GM18498 (cell line): ENCODE measurements at regions not wholly inside any gene's neighbourhood (a gene's known extent, or its start where the extent isn't known, plus 50 kb on each side); places are given as distances from the start of the nearest gene placed in this dataset.

ENCODE experiments used
- ATAC-seq: cut with Tn5 transposase; IDR thresholded peaks from one replicate; pipeline ENCODE4 v1.9.1; 2021; ENCODE audit warnings: mild to moderate bottlenecking, moderate library complexity; ENCODE audit not compliant: unreplicated experiment

GRCh38 chr2:107361751-107362381, 464.8 kb upstream of the RGPD4 start:
- no peak for ATAC-seq

GRCh38 chr2:107362993-107363392, 463.7 kb upstream of the RGPD4 start:
- no peak for ATAC-seq

GRCh38 chr2:107363806-107364205, 462.9 kb upstream of the RGPD4 start:
- ATAC-seq = no peak

GRCh38 chr2:107364361-107364950, 462.2 kb upstream of the RGPD4 start:
- no peak for ATAC-seq

- no peak for ATAC-seq
These were observed 452.4 kb upstream of the RGPD4 start for GRCh38 chr2:107374249-107374648.

- no peak for ATAC-seq
These were observed 449.8 kb upstream of the RGPD4 start for GRCh38 chr2:107376909-107377308.

- no peak for ATAC-seq
These were observed 445.8 kb upstream of the RGPD4 start for GRCh38 chr2:107380912-107381311.

- no peak for ATAC-seq
These were observed 443.0 kb upstream of the RGPD4 start for GRCh38 chr2:107383691-107384090.

GRCh38 chr2:107384422-107384821, 442.3 kb upstream of the RGPD4 start:
- ATAC-seq = no peak

GRCh38 chr2:107385921-107386320, 440.8 kb upstream of the RGPD4 start:
- no peak for ATAC-seq

- ATAC-seq = no peak
These were observed 434.4 kb upstream of the RGPD4 start for GRCh38 chr2:107392241-107392704.

GRCh38 chr2:107393516-107393915, 433.2 kb upstream of the RGPD4 start:
- ATAC-seq = no peak

GRCh38 chr2:107398683-107399082, 428.0 kb upstream of the RGPD4 start:
- ATAC-seq = no peak

GRCh38 chr2:107402330-107402729, 424.4 kb upstream of the RGPD4 start:
- ATAC-seq = no peak

GRCh38 chr2:107405261-107405660, 421.4 kb upstream of the RGPD4 start:
- ATAC-seq = no peak

- ATAC-seq = no peak
These were observed 419.7 kb upstream of the RGPD4 start for GRCh38 chr2:107407017-107407416.

GRCh38 chr2:107407974-107408373, 418.7 kb upstream of the RGPD4 start:
- no peak for ATAC-seq

- no peak for ATAC-seq
These were observed 415.4 kb upstream of the RGPD4 start for GRCh38 chr2:107411267-107411666.

GRCh38 chr2:107412209-107412904, 414.3 kb upstream of the RGPD4 start:
- ATAC-seq = no peak

- ATAC-seq = no peak
These were observed 413.7 kb upstream of the RGPD4 start for GRCh38 chr2:107412981-107413380.

- no peak for ATAC-seq
These were observed 412.3 kb upstream of the RGPD4 start for GRCh38 chr2:107414376-107414775.

GRCh38 chr2:107418708-107419107, 408.0 kb upstream of the RGPD4 start:
- no peak for ATAC-seq
